Tibial nerve (tissue), 4 donors: ENCODE measurements at regions not wholly inside any gene's neighbourhood (a gene's known extent, or its start where the extent isn't known, plus 50 kb on each side); places are given as distances from the start of the nearest gene placed in this dataset.

Experiments used
- DNase-seq, 2 donors: peaks; one replicate each; pipeline ENCODE4 v3.0.0-alpha.2; 2019; ENCODE audit warnings: low spot score in 2 of 2
- H3K27ac ChIP-seq, 4 donors: fragments of 200-600 bp; sonication (generic) in 3 of 4; one replicate each; pipeline ENCODE4 v1.5.1; 2017 to 2019; ENCODE audit warnings: mild to moderate bottlenecking in 1 of 4
- H3K27me3 ChIP-seq, 2 donors: fragments of 200-600 bp; sonication (generic) in 1 of 2; one replicate each; pipeline versions ENCODE4 v1.5.1 to v1.6.0; 2017 to 2019
- H3K36me3 ChIP-seq, 3 donors: fragments of 200-600 bp; sonication (generic); one replicate each; pipeline ENCODE4 v1.5.1; 2018 to 2019
- H3K4me1 ChIP-seq, 4 donors: fragments of 200-600 bp; sonication (generic) in 3 of 4; one replicate each; pipeline ENCODE4 v1.5.1; 2017 to 2019
- H3K4me3 ChIP-seq, 4 donors: fragments of 200-600 bp; sonication (generic) in 3 of 4; one replicate each; pipeline ENCODE4 v1.5.1; 2017 to 2019; ENCODE audit warnings: mild to moderate bottlenecking in 1 of 4, moderate library complexity in 1 of 4
- H3K9me3 ChIP-seq, 4 donors: fragments of 200-600 bp; sonication (generic) in 3 of 4; one replicate each; pipeline ENCODE4 v1.5.1; 2017 to 2019
- CTCF ChIP-seq, 5 experiments: fragments of 200-600 bp in 3 of 5; fragments of 450-650 bp in 2 of 5; sonication (generic) in 3 of 5; IDR thresholded peaks; one replicate each; pipeline ENCODE4 v1.5.1; 2016 to 2019; ENCODE audit warnings: antibody characterized with exemption in 5 of 5, mild to moderate bottlenecking in 3 of 5, moderate library complexity in 2 of 5
- EP300 ChIP-seq, 2 donors: sonication (generic); formaldehyde crosslinking; IDR thresholded peaks; one replicate each; pipeline ENCODE4 v1.6.1; 2017; ENCODE audit warnings: antibody characterized with exemption in 2 of 2, mild to moderate bottlenecking in 1 of 2
- POLR2A ChIP-seq, 2 donors: fragments of 450-650 bp; IDR thresholded peaks; one replicate each; pipeline ENCODE4 v1.6.1; 2017; ENCODE audit warnings: antibody characterized with exemption in 2 of 2, mild to moderate bottlenecking in 2 of 2, moderate library complexity in 2 of 2
- WGBS, 2 donors: methylation state at CpG; one replicate each; pipeline ENCODE4 v1.1.5; 2018; 5-methylcytosine and 5-hydroxymethylcytosine counted together

GRCh38 chr1:163574119-163574518 is 252.4 kb downstream of the NUF2 start:
- H3K4me3 ChIP-seq: no peak overlapping the region
- 92 to 94% methylated on average over 6 of the region's 6 CpGs for WGBS, 2 donors
- no peak for DNase-seq
- no peaks in the 10 kb centered on the region for H3K4me1 ChIP-seq
- no peak overlapping the region for H3K27ac ChIP-seq
- no peaks in the 10 kb centered on the region for H3K9me3 ChIP-seq
- H3K27me3 ChIP-seq: no peaks in the 10 kb centered on the region
- no peaks in the 10 kb centered on the region for H3K36me3 ChIP-seq
- no peak for TF ChIP-seq CTCF (IDR thresholded peaks at IDR 0.05)
- no peak for TF ChIP-seq POLR2A (IDR thresholded peaks at IDR 0.05)
- TF ChIP-seq EP300 (IDR thresholded peaks at IDR 0.05): no peak

- Histone ChIP-seq H3K4me1 (no peaks in the 10 kb centered on the region), H3K9me3 (no peaks in the 10 kb centered on the region), H3K27ac (no peak overlapping the region), H3K36me3 (no peaks in the 10 kb centered on the region), H3K27me3 (no peaks in the 10 kb centered on the region), H3K4me3 (no peak overlapping the region)
- WGBS, 2 donors: 67 to 76% methylated on average over 3 of the region's 3 CpGs
- DNase-seq: no peak
- TF ChIP-seq POLR2A (IDR thresholded peaks at IDR 0.05): no peak
- no peak for TF ChIP-seq EP300 (IDR thresholded peaks at IDR 0.05)
- no peak for TF ChIP-seq CTCF (IDR thresholded peaks at IDR 0.05)
These were observed 259.2 kb downstream of the NUF2 start for GRCh38 chr1:163580926-163581325.

- Histone ChIP-seq H3K4me3 (no peak overlapping the region), H3K36me3 (no peaks in the 10 kb centered on the region), H3K27me3 (no peaks in the 10 kb centered on the region), H3K4me1 (no peaks in the 10 kb centered on the region), H3K9me3 (no peaks in the 10 kb centered on the region), H3K27ac (no peak overlapping the region)
- TF ChIP-seq EP300 (IDR thresholded peaks at IDR 0.05) (no peak), CTCF (IDR thresholded peaks at IDR 0.05) (no peak), POLR2A (IDR thresholded peaks at IDR 0.05) (no peak)
- DNase-seq: no peak
- 47 to 50% methylated on average over 4 of the region's 4 CpGs for WGBS, 2 donors
These were observed 262.0 kb downstream of the NUF2 start for GRCh38 chr1:163583661-163584181.

- no peaks in the 10 kb centered on the region for H3K27me3 ChIP-seq
- no peak overlapping the region for H3K27ac ChIP-seq
- 74 to 75% methylated on average over 3 of the region's 3 CpGs for WGBS, 2 donors
- no peak for DNase-seq
- TF ChIP-seq EP300 (IDR thresholded peaks at IDR 0.05) (no peak), CTCF (IDR thresholded peaks at IDR 0.05) (no peak), POLR2A (IDR thresholded peaks at IDR 0.05) (no peak)
- H3K9me3 ChIP-seq: no peaks in the 10 kb centered on the region
- H3K36me3 ChIP-seq: no peaks in the 10 kb centered on the region
- no peak overlapping the region for H3K4me3 ChIP-seq
- no peaks in the 10 kb centered on the region for H3K4me1 ChIP-seq
These were observed 264.0 kb downstream of the NUF2 start for GRCh38 chr1:163585796-163586195.

GRCh38 chr1:163588796-163589195 is 267.0 kb downstream of the NUF2 start:
- WGBS, 2 donors: 86 to 100% methylated on average over 2 of the region's 2 CpGs

More at GRCh38 chr1:163588796-163589195, 267.0 kb downstream of the NUF2 start:
- no peaks in the 10 kb centered on the region for H3K36me3 ChIP-seq
- TF ChIP-seq CTCF (IDR thresholded peaks at IDR 0.05) (no peak), POLR2A (IDR thresholded peaks at IDR 0.05) (no peak), EP300 (IDR thresholded peaks at IDR 0.05) (no peak)
- H3K4me1 ChIP-seq: no peaks in the 10 kb centered on the region
- H3K27me3 ChIP-seq: no peaks in the 10 kb centered on the region
- no peak overlapping the region for H3K27ac ChIP-seq
- no peak overlapping the region for H3K4me3 ChIP-seq
- DNase-seq: no peak
- H3K9me3 ChIP-seq: no peaks in the 10 kb centered on the region
